ENCODE measurements at regions not wholly inside any gene's neighbourhood (a gene's known extent, or its start where the extent isn't known, plus 50 kb on each side); places are given as distances from the start of the nearest gene placed in this dataset.
"Not testable (repeated sequence)": the region's sequence is repeated elsewhere in the genome, so short reads cannot be mapped to it uniquely, and the experiment has no call there.

DNA sequence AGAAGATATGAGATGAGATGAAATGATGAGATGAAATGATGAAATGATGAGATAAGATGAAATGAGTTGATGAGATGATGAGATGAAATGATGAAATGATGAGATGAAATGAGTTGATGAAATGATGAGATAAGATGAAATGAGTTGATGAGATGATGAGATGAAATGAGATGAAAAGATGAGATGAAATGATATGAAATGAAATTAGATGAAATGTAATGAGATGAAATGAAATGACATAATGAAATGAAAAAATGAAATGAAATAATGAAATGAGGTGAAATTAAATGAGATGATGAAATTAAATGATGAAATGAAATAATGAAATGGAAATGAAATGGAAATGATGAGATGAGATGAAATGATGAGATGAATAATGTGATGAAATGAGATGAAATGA lies 231.6 kb downstream of the GOLGA6L6 start:
- not testable (repeated sequence) for DNase-seq (ENCODE audit: low spot score); FAIRE-seq

DNA sequence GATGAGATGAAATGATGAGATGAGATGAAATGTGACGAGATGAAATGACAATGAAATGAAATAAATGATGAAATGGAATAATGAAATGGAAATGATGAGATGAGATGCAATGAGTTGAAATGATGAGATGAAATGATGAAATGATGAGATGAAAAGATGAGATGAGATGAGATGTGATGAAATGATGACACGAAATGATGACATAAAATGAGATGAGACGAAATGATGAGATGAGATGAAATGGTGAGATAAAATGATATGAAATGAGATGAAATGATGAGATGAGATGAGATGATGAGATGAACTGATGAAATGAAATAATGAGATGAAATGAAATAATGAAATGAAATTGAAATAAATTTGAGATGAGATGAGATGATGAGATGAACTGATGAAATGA lies 232.2 kb downstream of the GOLGA6L6 start:
- not testable (repeated sequence) for FAIRE-seq; DNase-seq (ENCODE audit: low spot score)

DNA sequence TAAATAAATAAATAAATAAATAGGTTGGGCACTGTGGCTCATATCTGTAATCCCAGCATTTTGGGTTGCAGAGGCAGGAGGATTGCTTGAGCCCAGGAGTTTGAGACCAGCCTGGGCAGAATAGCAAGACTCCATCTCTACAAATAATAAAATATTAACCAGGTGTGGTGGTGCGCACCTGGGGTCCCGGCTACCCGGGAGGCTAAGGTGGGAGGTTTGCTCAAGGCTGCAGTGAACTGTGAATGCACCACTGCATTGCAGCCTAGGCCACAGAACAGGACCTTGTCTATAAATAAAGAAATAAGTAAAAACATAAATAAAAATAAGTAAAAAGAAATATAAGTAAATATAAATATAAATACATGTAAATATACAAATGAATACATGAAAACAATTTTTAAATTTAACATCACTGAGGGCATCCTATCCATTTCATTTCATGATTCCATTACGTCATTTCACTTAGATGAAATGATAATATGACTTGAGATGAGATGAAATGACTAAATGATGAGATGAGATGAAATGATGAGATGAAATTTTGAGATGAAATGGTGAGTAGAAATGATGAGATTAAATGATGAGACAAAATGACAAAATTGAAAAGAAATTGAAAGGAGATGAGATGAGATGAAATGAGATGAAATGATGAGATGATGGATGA lies 233.4 kb downstream of the GOLGA6L6 start:
- not testable (repeated sequence) for DNase-seq (ENCODE audit: low spot score); FAIRE-seq

GRCh38 chr15:20307137-20307536 lies 234.5 kb downstream of the GOLGA6L6 start:
- not testable (repeated sequence) for DNase-seq (ENCODE audit: low spot score); FAIRE-seq

- DNase-seq (ENCODE audit: low spot score); FAIRE-seq: not testable (repeated sequence)
Measured at GRCh38 chr15:20306497-20307106, 235.0 kb downstream of the GOLGA6L6 start.

DNA sequence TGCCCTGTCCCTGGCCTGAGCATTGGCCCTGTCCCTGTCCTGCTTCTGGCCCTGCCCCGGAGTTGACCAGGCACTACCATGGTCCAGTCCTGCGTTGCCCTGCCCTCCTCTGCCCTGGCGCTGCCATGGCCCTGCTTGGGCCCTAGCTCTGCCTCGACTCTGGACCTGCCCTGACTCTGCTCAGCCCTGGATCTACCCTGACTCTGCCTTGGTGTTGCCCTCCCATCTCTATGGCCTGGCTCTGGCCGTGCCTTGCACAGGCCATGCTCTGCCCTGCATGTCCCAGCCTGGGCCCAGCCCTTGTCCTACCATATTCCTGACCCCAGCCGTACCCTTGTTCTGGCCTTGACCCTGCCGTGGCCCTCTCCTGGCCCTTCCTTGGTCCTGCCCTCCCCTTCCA lies 235.7 kb downstream of the GOLGA6L6 start:
- not testable (repeated sequence) for FAIRE-seq

GRCh38 chr15:20305015-20305465 lies 236.6 kb downstream of the GOLGA6L6 start:
- DNase-seq (ENCODE audit: low spot score); FAIRE-seq: not testable (repeated sequence)

More for the DNA sequence above, 235.7 kb downstream of the GOLGA6L6 start:
- not testable (repeated sequence) for DNase-seq (ENCODE audit: low spot score)

DNA sequence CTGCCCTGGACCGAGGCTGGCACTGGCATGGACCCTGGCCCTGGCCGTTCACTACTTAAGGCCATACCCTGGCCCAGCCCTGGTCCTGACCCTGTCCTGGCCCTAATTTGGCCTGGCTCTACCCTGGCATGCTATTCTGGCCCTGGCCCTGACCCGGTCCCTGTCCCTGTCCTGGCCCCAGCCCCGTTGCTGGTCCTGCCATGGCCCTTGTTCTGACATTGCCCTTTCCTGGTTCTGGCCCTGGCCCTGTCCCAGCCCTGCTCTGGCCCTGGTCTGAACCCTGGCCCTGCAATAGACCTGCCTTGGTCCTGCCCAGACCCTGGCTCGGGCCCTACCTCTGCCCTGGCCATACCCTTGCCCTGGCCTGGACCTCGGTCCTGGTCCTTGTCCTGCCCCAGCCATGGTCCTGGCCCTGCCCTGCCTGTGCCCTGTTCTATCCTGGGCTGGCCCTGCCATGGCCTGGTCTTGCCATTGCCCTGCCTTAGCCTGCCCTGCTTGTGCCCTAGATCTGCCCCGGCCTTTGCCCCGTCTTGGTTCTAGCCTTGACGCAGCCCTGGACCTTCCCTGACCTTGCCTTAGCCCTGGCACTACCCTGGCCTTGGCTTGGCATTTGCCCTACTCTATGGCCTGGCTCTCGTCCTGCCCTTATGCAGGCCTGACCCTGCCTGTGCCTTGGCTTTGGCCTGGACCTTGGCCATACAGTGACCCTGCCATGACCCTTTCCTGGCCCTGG lies 237.2 kb downstream of the GOLGA6L6 start:
- DNase-seq (ENCODE audit: low spot score); FAIRE-seq: not testable (repeated sequence)

GRCh38 chr15:20303248-20304171 lies 238.1 kb downstream of the GOLGA6L6 start:
- DNase-seq (ENCODE audit: low spot score); FAIRE-seq: not testable (repeated sequence)

DNA sequence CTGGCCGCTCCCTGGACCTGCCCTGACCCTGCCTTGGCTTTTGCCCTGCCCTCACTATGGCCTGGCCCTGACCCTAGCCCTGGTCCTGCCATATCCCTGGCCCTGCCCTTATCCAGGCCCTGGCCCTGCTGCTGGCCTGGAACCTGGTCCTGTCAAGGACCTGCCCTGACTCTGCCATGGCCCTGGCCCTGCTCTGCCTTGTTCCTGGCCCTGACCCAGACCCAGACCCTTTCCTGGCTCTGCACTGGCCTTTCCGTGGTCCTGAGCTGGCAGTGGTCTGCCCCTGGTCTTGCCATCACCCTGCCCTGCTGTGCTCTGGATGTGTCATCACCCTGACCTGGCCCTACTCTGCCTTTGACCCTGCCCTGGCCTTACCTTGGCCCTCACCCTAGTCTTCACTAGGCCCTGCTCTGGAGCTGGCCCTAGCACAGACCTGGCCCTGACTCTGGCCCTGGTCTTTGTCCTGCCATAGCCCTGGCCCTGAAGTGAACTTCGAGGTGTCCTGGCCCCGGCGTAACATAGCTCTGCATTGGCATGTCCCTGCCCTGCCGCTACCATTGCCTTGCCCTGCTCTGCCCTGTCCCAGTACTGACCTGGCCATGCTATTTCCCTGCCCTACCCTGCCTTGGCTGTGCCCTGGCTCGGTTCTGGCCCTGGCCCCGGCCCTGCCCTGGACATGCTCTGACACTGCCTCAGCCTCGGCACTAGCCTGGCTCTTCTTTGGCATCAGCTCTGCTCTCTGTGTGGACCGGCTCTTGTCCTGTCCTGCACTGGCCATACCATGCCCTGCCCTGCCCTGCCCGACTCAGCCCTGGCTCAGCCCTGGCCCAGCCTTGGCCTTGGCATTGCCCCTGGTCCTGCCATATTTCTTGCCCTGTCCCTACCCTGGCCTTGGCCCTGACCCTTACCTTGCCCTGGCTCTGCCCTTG lies 239.2 kb downstream of the GOLGA6L6 start:
- not testable (repeated sequence) for DNase-seq (ENCODE audit: low spot score); FAIRE-seq

DNA sequence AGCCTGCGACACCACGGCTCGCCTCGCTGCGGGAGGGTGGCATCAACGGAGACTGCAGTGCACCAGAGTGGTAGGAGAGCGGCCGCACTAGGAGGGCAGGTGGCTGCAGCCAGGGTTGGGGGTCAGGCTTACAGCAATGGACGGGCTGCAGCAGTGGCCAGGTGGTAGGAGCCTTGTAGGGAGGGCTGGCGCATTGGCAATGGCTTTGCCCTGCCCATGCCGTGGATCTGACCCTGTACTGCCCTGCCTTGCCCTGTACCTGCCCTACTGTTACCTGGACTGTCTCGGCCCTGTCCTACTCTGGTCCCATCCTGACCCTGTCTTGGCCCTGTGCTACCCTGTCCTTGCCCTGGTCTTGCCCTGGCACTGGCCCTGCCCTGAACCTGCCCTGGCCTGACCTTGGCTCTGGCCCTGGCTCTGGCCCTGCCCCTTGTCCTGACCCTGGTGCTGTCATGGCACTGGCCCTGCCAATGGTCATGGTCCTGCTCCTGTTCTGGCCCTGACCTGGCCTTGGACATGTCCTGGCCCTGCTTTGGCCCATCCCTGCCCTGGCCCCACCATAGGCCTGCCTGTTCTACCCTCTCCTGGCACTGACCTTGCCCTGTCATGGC lies 240.0 kb downstream of the GOLGA6L6 start:
- DNase-seq (ENCODE audit: low spot score); FAIRE-seq: not testable (repeated sequence)

GRCh38 chr15:20301041-20301390 lies 240.6 kb downstream of the GOLGA6L6 start:
- FAIRE-seq; DNase-seq (ENCODE audit: low spot score): not testable (repeated sequence)

DNA sequence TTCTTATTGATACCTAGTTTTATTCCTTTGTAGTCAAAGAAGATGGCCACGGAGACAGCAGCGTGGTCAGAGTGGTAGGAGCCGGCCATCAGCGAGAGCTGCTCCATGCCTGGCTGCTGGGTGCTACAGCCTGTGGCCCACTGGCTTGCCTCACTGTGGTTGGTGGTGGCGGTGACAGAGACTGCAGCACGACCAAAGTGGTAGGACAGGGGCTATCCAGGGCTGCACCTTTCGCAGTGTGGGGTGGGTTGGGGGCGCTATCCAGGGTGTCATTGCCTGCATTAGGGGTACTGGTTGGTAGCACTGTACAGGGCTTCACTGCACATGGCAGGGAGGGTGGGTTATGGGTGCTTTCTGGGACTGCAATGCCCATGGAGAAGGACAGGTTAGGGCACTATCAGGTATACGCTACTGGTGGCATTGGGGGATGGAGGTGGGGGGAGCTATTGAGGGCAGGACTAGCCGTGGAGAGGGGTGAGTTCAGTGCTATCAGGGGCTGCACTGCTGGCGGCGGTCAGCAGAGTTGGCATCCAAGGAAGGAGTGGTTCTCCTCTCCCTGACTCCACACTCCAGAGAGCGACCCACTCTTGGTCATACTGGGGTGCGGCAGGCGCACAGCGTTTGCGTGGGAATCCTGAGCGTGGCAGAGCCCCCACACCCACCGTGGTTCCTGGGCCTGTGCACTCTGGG lies 241.1 kb downstream of the GOLGA6L6 start:
- not testable (repeated sequence) for DNase-seq (ENCODE audit: low spot score); FAIRE-seq

DNA sequence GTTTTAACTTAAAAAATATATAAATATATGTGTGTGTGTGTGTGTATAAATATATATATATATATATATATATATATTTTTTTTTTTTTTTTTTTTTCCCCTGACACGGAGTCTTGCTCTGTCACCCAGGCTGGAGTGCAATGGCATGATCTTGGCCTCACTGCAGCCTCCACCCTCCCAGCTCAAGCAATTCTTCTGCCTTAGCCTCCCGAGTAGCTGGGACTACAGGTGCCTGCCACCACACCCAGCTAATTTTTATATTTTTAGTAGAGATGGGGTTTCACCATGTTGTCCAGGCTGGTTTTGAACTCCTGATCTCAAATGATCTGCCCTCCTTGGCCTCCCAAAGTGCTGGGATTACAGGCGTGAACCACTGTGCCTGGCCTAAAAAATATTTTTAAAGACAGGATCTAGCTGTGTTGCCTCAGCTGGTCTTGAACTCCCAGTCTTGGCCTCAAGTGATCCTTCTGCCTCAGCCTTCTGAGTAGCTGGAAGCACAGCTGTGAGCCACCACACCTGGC lies 243.9 kb downstream of the GOLGA6L6 start:
- not testable (repeated sequence) for FAIRE-seq; DNase-seq (ENCODE audit: low spot score)

DNA sequence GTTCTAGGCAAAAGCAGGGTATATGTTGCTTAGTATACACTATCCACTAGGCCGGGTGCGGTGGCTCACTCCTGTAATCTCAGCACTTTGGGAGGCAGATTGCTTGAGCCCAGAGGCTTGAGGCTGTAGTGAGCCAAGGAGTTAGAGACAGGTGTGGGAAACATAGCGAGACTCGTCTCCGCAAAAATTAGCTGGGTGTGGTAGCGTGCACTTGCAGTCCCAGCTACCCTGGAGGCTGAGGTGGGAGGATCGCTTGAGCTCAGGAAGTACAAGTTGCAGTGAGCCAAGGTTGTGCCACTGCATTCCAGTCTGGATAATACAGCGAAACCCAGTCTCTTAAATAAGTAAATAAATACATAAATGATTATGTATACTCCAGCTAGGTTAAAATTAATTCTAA lies 245.3 kb downstream of the GOLGA6L6 start:
- DNase-seq (ENCODE audit: low spot score); FAIRE-seq: not testable (repeated sequence)

- no peak for FAIRE-seq
Measured at GRCh38 chr15:20295238-20295811, 246.3 kb downstream of the GOLGA6L6 start.

DNA sequence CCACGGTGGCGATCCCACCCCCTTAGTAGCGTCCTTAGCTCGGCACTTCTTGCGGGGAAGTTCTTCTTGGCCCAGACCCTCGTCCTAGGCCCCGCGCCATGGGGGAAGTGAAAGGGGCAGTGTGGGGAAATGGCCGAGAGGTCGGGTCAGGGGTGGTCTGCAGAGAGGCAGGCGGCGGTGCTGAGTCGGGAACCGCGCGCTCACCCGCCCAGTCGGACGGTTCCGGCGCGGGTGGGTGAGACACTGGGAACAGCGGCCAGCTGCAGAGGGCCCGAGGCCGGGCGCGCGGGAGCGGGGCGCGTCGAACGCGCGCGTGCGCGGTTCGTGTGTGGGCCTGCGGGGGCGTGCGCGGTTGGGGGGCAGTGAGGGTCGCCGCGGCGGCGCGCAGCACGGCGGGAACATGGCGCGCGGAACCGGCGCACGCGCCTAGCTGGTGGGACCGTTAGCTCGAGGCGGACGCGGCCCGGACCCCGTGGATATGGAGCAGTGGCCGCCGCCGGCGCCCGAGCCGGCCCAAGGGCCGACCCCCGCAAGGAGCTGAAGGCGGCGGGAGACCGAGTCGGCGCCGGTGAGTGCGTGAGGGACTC lies 246.9 kb downstream of the GOLGA6L6 start:
- FAIRE-seq (no peak), DNase-seq (ENCODE audit: low spot score) (no peak)

More at GRCh38 chr15:20295238-20295811, 246.3 kb downstream of the GOLGA6L6 start:
- DNase-seq (ENCODE audit: low spot score) = no peak

Data from RCC 7860 (cell line).